ENCODE measurements at regions not wholly inside any gene's neighbourhood (a gene's known extent, or its start where the extent isn't known, plus 50 kb on each side); places are given as distances from the start of the nearest gene placed in this dataset.

- DNase-seq: no peak
Observed at GRCh38 chr10:108819302-108819701, 1104.0 kb downstream of the XPNPEP1 start.

- DNase-seq: no peak
Observed at GRCh38 chr10:108817584-108817983, 1105.7 kb downstream of the XPNPEP1 start.

GRCh38 chr10:108817135-108817534 is 1106.2 kb downstream of the XPNPEP1 start:
- no peak for DNase-seq

- DNase-seq: no peak
Observed at GRCh38 chr10:108812906-108813305, 1110.4 kb downstream of the XPNPEP1 start.

- no peak for DNase-seq
Observed at GRCh38 chr10:108812296-108812695, 1111.0 kb downstream of the XPNPEP1 start.

GRCh38 chr10:108808228-108808627 is 1115.1 kb downstream of the XPNPEP1 start:
- no peak for DNase-seq

- no peak for DNase-seq
Observed at GRCh38 chr10:108801775-108802517, 1121.4 kb downstream of the XPNPEP1 start.

- DNase-seq: no peak
Observed at GRCh38 chr10:108801220-108801619, 1122.1 kb downstream of the XPNPEP1 start.

GRCh38 chr10:108797573-108797972 is 1125.7 kb downstream of the XPNPEP1 start:
- DNase-seq: no peak

- DNase-seq: no peak
Observed at GRCh38 chr10:108791794-108792474, 1131.4 kb downstream of the XPNPEP1 start.

GRCh38 chr10:108791030-108791429 is 1132.3 kb downstream of the XPNPEP1 start:
- DNase-seq: no peak

GRCh38 chr10:108789919-108790318 is 1133.4 kb downstream of the XPNPEP1 start:
- DNase-seq: no peak

- no peak for DNase-seq
Observed at GRCh38 chr10:108789336-108789735, 1134.0 kb downstream of the XPNPEP1 start.

- DNase-seq: no peak
Observed at GRCh38 chr10:108788891-108789290, 1134.4 kb downstream of the XPNPEP1 start.

GRCh38 chr10:108787932-108788331 is 1135.4 kb downstream of the XPNPEP1 start:
- DNase-seq: no peak

GRCh38 chr10:108785011-108785410 is 1138.3 kb downstream of the XPNPEP1 start:
- DNase-seq: no peak

GRCh38 chr10:108784534-108784933 is 1138.8 kb downstream of the XPNPEP1 start:
- no peak for DNase-seq

- DNase-seq: no peak
Observed at GRCh38 chr10:108783897-108784296, 1139.4 kb downstream of the XPNPEP1 start.

GRCh38 chr10:108782411-108782810 is 1140.9 kb downstream of the XPNPEP1 start:
- DNase-seq: no peak

GRCh38 chr10:108779501-108779900 is 1143.8 kb downstream of the XPNPEP1 start:
- no peak for DNase-seq

GRCh38 chr10:108775911-108776475 is 1147.3 kb downstream of the XPNPEP1 start:
- DNase-seq: no peak

- no peak for DNase-seq
Observed at GRCh38 chr10:108771106-108771505, 1152.2 kb downstream of the XPNPEP1 start.

- DNase-seq: no peak
Observed at GRCh38 chr10:108765794-108766193, 1157.5 kb downstream of the XPNPEP1 start.

GRCh38 chr10:108757946-108758345 is 1165.4 kb downstream of the XPNPEP1 start:
- no peak for DNase-seq
